ENCODE measurements at regions not wholly inside any gene's neighbourhood (a gene's known extent, or its start where the extent isn't known, plus 50 kb on each side); places are given as distances from the start of the nearest gene placed in this dataset.

- TF ChIP-seq, protein P1, sequence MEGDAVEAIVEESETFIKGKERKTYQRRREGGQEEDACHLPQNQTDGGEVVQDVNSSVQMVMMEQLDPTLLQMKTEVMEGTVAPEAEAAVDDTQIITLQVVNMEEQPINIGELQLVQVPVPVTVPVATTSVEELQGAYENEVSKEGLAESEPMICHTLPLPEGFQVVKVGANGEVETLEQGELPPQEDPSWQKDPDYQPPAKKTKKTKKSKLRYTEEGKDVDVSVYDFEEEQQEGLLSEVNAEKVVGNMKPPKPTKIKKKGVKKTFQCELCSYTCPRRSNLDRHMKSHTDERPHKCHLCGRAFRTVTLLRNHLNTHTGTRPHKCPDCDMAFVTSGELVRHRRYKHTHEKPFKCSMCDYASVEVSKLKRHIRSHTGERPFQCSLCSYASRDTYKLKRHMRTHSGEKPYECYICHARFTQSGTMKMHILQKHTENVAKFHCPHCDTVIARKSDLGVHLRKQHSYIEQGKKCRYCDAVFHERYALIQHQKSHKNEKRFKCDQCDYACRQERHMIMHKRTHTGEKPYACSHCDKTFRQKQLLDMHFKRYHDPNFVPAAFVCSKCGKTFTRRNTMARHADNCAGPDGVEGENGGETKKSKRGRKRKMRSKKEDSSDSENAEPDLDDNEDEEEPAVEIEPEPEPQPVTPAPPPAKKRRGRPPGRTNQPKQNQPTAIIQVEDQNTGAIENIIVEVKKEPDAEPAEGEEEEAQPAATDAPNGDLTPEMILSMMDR (IDR thresholded peaks at IDR 0.05) = no peak
Observed at GRCh38 chr9:108609227-108609896, 246.4 kb downstream of the ACTL7B start.

DNA sequence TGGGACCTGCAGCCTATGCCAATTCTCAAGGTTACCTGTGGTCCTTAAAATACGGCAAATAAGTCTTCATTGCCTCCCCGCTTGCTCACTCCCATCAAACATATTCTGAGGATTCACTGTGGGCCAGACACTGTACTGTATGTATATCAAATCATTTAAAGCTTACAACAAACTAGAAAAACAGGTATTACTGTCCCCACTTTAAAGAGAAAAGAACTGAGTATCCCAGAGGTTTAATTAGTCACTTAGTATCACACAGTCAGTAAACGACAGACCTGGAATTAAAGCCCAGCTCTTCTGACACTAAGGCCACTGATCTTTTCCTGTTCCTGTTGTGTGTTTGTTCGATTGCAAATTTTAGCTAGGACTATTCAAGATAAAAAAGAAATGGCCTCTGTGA, 248.2 kb downstream of the ACTL7B start:
- TF ChIP-seq, protein P1 (IDR thresholded peaks at IDR 0.05) = no peak

DNA sequence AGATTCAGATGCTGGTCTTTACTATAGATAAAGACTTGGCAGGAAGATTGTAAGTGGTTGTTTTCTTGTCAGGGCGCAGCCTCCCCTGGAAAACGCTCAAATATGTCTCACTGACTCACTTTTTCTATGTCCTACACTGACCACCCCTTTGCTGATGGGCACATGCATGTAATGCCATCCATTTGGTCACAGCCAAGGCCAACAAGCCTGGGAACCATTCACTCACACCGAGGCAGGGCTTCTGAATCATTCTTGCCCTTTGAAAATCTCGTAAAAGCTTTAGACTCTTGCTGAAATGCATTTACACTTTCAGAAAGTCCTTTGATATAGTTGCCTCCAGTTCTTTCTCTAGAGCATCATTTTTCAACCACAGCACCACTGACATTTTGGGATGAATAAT, 249.4 kb downstream of the ACTL7B start:
- TF ChIP-seq, protein P1 (IDR thresholded peaks at IDR 0.05) = no peak

GRCh38 chr9:108603141-108603540, 252.6 kb downstream of the ACTL7B start:
- TF ChIP-seq, protein P1 (IDR thresholded peaks at IDR 0.05) = no peak

DNA sequence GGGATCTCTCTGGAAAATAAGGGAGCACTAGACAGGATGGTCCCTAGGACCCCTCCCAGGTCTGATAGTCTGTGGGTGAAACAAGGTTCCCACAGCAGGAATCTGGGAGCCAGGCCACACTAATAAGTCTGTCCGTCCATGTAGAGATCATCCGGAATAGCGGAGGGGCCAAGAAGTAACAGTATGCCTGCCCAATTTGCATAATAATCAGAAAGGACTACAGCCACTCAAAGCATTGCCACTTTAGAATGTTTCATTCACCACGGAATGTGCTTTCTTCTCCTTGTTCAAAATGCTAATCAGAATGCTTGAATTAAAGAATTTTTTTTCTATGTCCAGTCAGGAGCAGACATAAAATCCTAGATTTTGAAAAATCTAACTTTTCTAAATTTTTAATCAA, 254.9 kb downstream of the ACTL7B start:
- TF ChIP-seq, protein P1 (IDR thresholded peaks at IDR 0.05) = no peak

GRCh38 chr9:108599571-108599970, 256.2 kb downstream of the ACTL7B start:
- TF ChIP-seq, protein P1 (IDR thresholded peaks at IDR 0.05) = no peak

GRCh38 chr9:108591121-108591520, 264.7 kb downstream of the ACTL7B start:
- TF ChIP-seq, protein P1 (IDR thresholded peaks at IDR 0.05) = no peak

GRCh38 chr9:108588246-108588645, 267.5 kb downstream of the ACTL7B start:
- TF ChIP-seq, protein P1 (IDR thresholded peaks at IDR 0.05) = no peak

All from LNCAP (cell line).